Esophagus muscularis mucosa (tissue), 4 donors: ENCODE measurements at regions not wholly inside any gene's neighbourhood (a gene's known extent, or its start where the extent isn't known, plus 50 kb on each side); places are given as distances from the start of the nearest gene placed in this dataset.

Source experiments
- CTCF ChIP-seq, 3 experiments: fragments of 200-600 bp in 2 of 3; fragments of 450-650 bp in 1 of 3; sonication (generic) in 2 of 3; IDR thresholded peaks; one replicate each; pipeline ENCODE4 v1.5.1; 2017 to 2019; ENCODE audit warnings: antibody characterized with exemption in 3 of 3, mild to moderate bottlenecking in 2 of 3, moderate library complexity in 1 of 3
- EP300 ChIP-seq: sonication (generic); formaldehyde crosslinking; IDR thresholded peaks from one replicate; pipeline ENCODE4 v1.6.1; 2017; ENCODE audit warnings: antibody characterized with exemption
- POLR2A ChIP-seq: fragments of 450-650 bp; IDR thresholded peaks from one replicate; pipeline ENCODE4 v1.6.1; 2017; ENCODE audit warnings: antibody characterized with exemption, moderate library complexity, mild to moderate bottlenecking, low read depth
- POLR2AphosphoS5 ChIP-seq, 2 donors: sonication (generic); formaldehyde crosslinking; IDR thresholded peaks; one replicate each; pipeline ENCODE4 v1.6.1; 2017; ENCODE audit warnings: antibody characterized with exemption in 2 of 2

GRCh38 chr3:43921056-43921648 lies 230.4 kb downstream of the ABHD5 start:
- TF ChIP-seq CTCF (IDR thresholded peaks at IDR 0.05) (no peak), POLR2AphosphoS5 (IDR thresholded peaks at IDR 0.05) (no peak), POLR2A (no peak), EP300 (no peak)
